SU-DHL-6 (cell line): ENCODE measurements at regions not wholly inside any gene's neighbourhood (a gene's known extent, or its start where the extent isn't known, plus 50 kb on each side); places are given as distances from the start of the nearest gene placed in this dataset.

Experiments
- H2AFZ ChIP-seq: fragments of 200-600 bp; sonication (generic); 2 replicates; pipeline ENCODE4 v1.6.1; 2014; ENCODE audit warnings: low read depth, mild to moderate bottlenecking, moderate library complexity, mixed read lengths, antibody characterized with exemption, low read length; ENCODE audit not compliant: severe bottlenecking
- H3F3A ChIP-seq: fragments of 200-600 bp; shearing (Covaris generic); 2 replicates; pipeline ENCODE4 v1.6.0; 2016; ENCODE audit warnings: antibody characterized with exemption, mild to moderate bottlenecking; ENCODE audit not compliant: insufficient read depth
- H3K27ac ChIP-seq: fragments of 200-600 bp; sonication (generic); 2 replicates; pipeline ENCODE4 v1.5.1; 2016; ENCODE audit warnings: low read depth, mild to moderate bottlenecking, low read length, moderate library complexity, mixed read lengths
- H3K27me3 ChIP-seq: fragments of 200-600 bp; sonication (generic), shearing (Covaris generic); 2 replicates; pipeline ENCODE4 v1.6.0; 2014; ENCODE audit warnings: mild to moderate bottlenecking, low read length
- H3K36me3 ChIP-seq: fragments of 200-600 bp; sonication (generic); 2 replicates; pipeline ENCODE4 v1.6.1; 2014; ENCODE audit warnings: mild to moderate bottlenecking, low read length, mixed read lengths
- H3K4me2 ChIP-seq: fragments of 300-600, 200-600 bp; shearing (Covaris generic), sonication (generic); 2 replicates; pipeline ENCODE4 v1.6.0; 2014; ENCODE audit warnings: low read length, low read depth, mild to moderate bottlenecking; ENCODE audit not compliant: poor library complexity, severe bottlenecking
- H3K4me3 ChIP-seq: fragments of 200-600 bp; sonication (generic); 2 replicates; pipeline ENCODE4 v1.5.1; 2014; ENCODE audit warnings: antibody characterized with exemption, low read length, mild to moderate bottlenecking, mixed read lengths; ENCODE audit not compliant: insufficient read depth, poor library complexity, severe bottlenecking
- H3K79me2 ChIP-seq: fragments of 200-600 bp; sonication (generic); 2 replicates; pipeline ENCODE4 v1.6.1; 2014; ENCODE audit warnings: mild to moderate bottlenecking, low read length, moderate library complexity; ENCODE audit not compliant: insufficient read depth
- H3K9ac ChIP-seq: fragments of 200-600 bp; sonication (generic); 2 replicates; pipeline ENCODE4 v1.7.0; 2014; ENCODE audit warnings: mild to moderate bottlenecking, low read length
- H3K9me2 ChIP-seq: fragments of 200-600 bp; sonication (generic); replicated peaks from 2 replicates; pipeline ENCODE4 v1.6.1; 2014; ENCODE audit warnings: low read length; ENCODE audit not compliant: insufficient read depth
- H3K9me3 ChIP-seq: fragments of 200-600 bp; sonication (generic); 2 replicates; pipeline ENCODE4 v1.6.1; 2014; ENCODE audit warnings: low read length, mixed read lengths; ENCODE audit not compliant: insufficient read depth
- H4K20me1 ChIP-seq: fragments of 200-600 bp; sonication (generic); 2 replicates; pipeline ENCODE4 v1.6.1; 2014; ENCODE audit warnings: low read depth, mild to moderate bottlenecking, antibody characterized with exemption, low read length, moderate library complexity, mixed read lengths
- EZH2phosphoT487 ChIP-seq: fragments of 200-600 bp; sonication (generic), shearing (Covaris generic); conservative IDR thresholded peaks from 2 replicates; pipeline ENCODE4 v1.6.1; 2018; ENCODE audit warnings: mild to moderate bottlenecking, antibody characterized with exemption, low read length, moderate library complexity, mixed read lengths
- TF ChIP-seq, protein P1 (sequence below): fragments of 200-600 bp; sonication (generic); IDR thresholded peaks from one replicate; pipeline ENCODE4 v1.5.1; 2017; ENCODE audit warnings: antibody characterized with exemption, mild to moderate bottlenecking, low read length, moderate library complexity; ENCODE audit not compliant: insufficient read depth, poor library complexity, severe bottlenecking

GRCh38 chr18:1102848-1103247, 198.2 kb downstream of the ADCYAP1 start:
- Histone ChIP-seq H3K36me3 (no peaks in the 10 kb centered on the region), H3K9me3 (no peaks in the 10 kb centered on the region), H3K4me2 (no peak overlapping the region), H3K27me3 (no peaks in the 10 kb centered on the region), H3K79me2 (no peaks in the 10 kb centered on the region), H3K9me2 (no peaks in the 10 kb centered on the region), H3K4me3 (no peak overlapping the region), H3K9ac (no peak overlapping the region), H3K27ac (no peak overlapping the region), H4K20me1 (no peaks in the 10 kb centered on the region), H3F3A (no peaks in the 10 kb centered on the region), H2AFZ (no peak overlapping the region)
- TF ChIP-seq EZH2phosphoT487, result no peak
- TF ChIP-seq, protein P1, sequence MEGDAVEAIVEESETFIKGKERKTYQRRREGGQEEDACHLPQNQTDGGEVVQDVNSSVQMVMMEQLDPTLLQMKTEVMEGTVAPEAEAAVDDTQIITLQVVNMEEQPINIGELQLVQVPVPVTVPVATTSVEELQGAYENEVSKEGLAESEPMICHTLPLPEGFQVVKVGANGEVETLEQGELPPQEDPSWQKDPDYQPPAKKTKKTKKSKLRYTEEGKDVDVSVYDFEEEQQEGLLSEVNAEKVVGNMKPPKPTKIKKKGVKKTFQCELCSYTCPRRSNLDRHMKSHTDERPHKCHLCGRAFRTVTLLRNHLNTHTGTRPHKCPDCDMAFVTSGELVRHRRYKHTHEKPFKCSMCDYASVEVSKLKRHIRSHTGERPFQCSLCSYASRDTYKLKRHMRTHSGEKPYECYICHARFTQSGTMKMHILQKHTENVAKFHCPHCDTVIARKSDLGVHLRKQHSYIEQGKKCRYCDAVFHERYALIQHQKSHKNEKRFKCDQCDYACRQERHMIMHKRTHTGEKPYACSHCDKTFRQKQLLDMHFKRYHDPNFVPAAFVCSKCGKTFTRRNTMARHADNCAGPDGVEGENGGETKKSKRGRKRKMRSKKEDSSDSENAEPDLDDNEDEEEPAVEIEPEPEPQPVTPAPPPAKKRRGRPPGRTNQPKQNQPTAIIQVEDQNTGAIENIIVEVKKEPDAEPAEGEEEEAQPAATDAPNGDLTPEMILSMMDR, result no peak

DNA sequence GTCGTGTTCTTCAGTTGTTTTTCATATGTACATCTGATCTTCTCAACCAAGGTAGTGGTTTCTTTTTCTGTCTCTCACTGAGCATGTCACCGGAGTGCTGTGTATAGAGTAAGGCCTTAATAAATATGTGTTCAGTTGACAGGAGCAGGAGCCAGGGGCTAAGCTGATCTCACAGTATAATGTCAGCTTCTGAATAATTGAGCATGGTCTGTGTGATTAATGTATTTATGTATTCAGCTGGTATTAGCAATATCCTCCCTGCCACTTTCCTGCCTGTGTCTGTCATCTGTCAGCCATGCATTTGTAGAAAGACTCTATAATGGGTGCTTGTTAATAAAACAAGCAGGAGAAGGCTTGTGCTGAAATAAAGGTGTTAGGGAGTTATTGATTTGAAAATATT, 198.9 kb downstream of the ADCYAP1 start:
- TF ChIP-seq, protein P1, result no peak
- TF ChIP-seq EZH2phosphoT487, result no peak
- Histone ChIP-seq H3K9me2 (no peaks in the 10 kb centered on the region), H2AFZ (no peak overlapping the region), H3K9me3 (no peaks in the 10 kb centered on the region), H3K36me3 (no peaks in the 10 kb centered on the region), H4K20me1 (no peaks in the 10 kb centered on the region), H3K27me3 (no peaks in the 10 kb centered on the region), H3K9ac (no peak overlapping the region), H3K4me2 (no peak overlapping the region), H3K79me2 (no peaks in the 10 kb centered on the region), H3K4me3 (no peak overlapping the region), H3K27ac (no peak overlapping the region), H3F3A (no peaks in the 10 kb centered on the region)

DNA sequence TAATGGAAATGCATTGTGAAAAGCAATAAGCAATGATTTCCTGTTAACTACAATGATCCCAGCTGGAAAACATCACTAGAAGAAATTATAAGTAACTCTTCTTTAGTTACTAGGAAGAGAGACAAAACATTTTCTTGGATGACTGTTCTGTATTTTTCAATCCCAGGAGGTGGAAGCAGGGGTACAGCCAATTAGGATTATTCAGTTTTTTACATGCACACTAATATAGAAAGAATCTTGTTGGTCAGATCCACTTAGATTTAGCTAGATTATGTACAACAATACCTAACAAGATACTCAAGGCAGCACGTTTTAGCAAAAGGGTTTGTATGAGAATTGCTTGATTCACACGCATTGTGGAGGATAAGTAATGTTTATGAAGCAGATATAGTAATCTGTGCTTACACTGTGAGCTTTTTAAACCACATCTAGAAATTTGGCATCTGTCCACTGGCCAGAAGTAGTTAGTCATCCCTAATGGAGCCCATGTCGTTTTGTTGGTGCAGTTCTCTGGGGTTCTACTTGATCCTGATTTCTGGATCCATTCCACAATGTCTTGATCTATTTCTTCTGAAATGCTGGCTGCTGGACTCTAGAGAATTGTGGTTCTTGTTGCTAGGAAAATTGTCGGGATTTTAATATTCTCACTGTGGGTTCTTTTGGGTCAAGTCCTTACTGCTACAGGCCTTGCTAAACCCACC, 199.7 kb downstream of the ADCYAP1 start:
- Histone ChIP-seq H4K20me1 (no peaks in the 10 kb centered on the region), H3K36me3 (no peaks in the 10 kb centered on the region), H3K27ac (no peak overlapping the region), H3K9me2 (no peaks in the 10 kb centered on the region), H3F3A (no peaks in the 10 kb centered on the region), H3K9me3 (no peaks in the 10 kb centered on the region), H3K27me3 (no peaks in the 10 kb centered on the region), H3K9ac (no peak overlapping the region), H3K4me3 (no peak overlapping the region), H3K79me2 (no peaks in the 10 kb centered on the region), H3K4me2 (no peak overlapping the region), H2AFZ (no peak overlapping the region)
- TF ChIP-seq, protein P1, result no peak
- no peak for TF ChIP-seq EZH2phosphoT487
